ENCODE measurements at regions not wholly inside any gene's neighbourhood (a gene's known extent, or its start where the extent isn't known, plus 50 kb on each side); places are given as distances from the start of the nearest gene placed in this dataset.

DNA sequence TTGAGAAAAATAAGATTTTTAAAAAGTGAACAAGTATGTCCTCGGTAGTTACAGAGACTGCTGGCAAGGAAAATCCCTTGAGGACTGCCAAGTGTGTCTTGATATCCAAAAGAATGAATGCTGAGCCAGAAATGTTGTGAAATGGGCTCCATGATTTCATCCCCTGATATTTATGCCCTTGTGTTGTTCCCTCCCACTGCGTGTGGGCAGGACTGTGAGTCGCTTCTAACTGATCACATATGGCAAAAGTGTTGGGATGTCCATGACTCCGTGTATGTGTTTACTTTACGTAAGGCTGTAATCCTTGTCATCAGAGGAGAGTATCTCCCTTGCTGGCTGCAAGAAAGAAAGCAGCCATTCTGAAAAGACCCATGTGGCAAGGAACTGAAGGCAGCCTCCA, 285.1 kb downstream of the SS18 start:
- Histone ChIP-seq H3K36me3 (ENCODE audit: control insufficient read depth, insufficient read depth, low read length) (no peaks in the 10 kb centered on the region), H3K27me3 (ENCODE audit: control insufficient read depth, insufficient read depth, low read length) (no peaks in the 10 kb centered on the region), H3K4me3 (ENCODE audit: low read depth, low read length) (no peak overlapping the region)
- DNase-seq (ENCODE audit: low read depth): no peak
- TF ChIP-seq, protein P1, sequence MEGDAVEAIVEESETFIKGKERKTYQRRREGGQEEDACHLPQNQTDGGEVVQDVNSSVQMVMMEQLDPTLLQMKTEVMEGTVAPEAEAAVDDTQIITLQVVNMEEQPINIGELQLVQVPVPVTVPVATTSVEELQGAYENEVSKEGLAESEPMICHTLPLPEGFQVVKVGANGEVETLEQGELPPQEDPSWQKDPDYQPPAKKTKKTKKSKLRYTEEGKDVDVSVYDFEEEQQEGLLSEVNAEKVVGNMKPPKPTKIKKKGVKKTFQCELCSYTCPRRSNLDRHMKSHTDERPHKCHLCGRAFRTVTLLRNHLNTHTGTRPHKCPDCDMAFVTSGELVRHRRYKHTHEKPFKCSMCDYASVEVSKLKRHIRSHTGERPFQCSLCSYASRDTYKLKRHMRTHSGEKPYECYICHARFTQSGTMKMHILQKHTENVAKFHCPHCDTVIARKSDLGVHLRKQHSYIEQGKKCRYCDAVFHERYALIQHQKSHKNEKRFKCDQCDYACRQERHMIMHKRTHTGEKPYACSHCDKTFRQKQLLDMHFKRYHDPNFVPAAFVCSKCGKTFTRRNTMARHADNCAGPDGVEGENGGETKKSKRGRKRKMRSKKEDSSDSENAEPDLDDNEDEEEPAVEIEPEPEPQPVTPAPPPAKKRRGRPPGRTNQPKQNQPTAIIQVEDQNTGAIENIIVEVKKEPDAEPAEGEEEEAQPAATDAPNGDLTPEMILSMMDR (IDR thresholded peaks at IDR 0.05; ENCODE audit: insufficient read depth, low read length, poor library complexity, severe bottlenecking): no peak

DNA sequence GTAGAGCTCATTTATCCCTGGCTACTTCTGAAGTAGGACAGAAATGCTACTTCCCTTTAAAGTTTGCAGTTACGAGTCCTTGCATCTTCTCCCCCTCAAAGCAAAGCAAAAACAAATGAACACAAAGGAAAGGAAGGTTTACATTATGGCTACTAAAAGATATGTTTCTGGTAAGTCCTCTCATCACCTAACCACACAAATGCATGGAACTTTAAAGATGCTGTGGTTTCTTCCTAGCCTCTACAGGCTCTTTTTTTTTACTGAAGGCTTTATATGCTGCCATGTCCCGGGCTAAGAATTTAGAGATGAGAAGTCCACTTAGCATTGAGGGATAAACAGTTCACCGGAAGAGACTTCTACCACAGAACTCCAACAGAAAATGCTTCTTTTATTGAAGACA, 291.2 kb downstream of the SS18 start:
- H3K27me3 ChIP-seq (ENCODE audit: control insufficient read depth, insufficient read depth, low read length): no peaks in the 10 kb centered on the region
- no peaks in the 10 kb centered on the region for H3K36me3 ChIP-seq (ENCODE audit: control insufficient read depth, insufficient read depth, low read length)
- no peak for DNase-seq (ENCODE audit: low read depth)
- no peak overlapping the region for H3K4me3 ChIP-seq (ENCODE audit: low read depth, low read length)
- TF ChIP-seq, protein P1 (IDR thresholded peaks at IDR 0.05; ENCODE audit: insufficient read depth, low read length, poor library complexity, severe bottlenecking): no peak

DNA sequence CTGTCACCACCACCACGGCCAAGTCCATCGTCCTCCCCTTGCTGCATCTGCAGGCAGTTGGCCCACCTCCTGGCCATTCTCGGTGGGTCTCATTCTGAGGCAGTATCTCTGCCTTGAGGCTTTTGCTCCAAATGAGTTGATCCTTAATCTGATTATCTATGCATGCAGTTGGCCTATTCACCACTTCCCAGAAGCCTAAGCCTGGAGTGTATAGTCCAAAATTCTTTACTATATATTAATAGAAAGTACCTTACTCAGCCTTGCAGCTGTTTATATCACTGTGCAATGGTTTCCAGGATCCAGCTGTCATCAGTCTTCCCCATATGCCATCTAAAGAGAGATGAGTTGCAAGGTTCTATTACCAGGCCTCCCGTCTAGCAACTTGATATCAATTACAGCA, 292.4 kb downstream of the SS18 start:
- no peak for DNase-seq (ENCODE audit: low read depth)
- Histone ChIP-seq H3K4me3 (ENCODE audit: low read depth, low read length) (no peak overlapping the region), H3K27me3 (ENCODE audit: control insufficient read depth, insufficient read depth, low read length) (no peaks in the 10 kb centered on the region), H3K36me3 (ENCODE audit: control insufficient read depth, insufficient read depth, low read length) (no peaks in the 10 kb centered on the region)
- TF ChIP-seq, protein P1 (IDR thresholded peaks at IDR 0.05; ENCODE audit: insufficient read depth, low read length, poor library complexity, severe bottlenecking): no peak

DNA sequence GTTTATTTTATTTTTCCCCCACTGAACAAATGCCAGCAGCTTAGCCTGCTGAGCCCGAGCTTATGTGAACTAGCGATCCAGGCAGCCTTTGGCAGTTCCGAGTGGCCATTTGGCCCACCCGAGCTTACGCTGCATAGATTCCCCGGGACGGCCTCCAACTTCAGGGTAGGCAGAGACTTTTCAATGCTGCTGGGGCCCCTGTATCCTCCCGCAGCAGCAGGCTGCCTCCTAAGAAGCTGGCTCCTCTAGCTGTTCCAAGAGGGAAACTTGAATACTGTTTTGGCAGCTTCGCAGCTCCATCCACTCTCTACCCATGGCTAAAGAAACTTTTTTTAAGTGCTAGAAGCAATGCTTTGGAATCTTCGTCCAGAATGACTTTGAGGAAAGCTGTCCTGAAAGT, 295.2 kb downstream of the SS18 start:
- Histone ChIP-seq H3K36me3 (ENCODE audit: control insufficient read depth, insufficient read depth, low read length) (no peaks in the 10 kb centered on the region), H3K27me3 (ENCODE audit: control insufficient read depth, insufficient read depth, low read length) (no peaks in the 10 kb centered on the region), H3K4me3 (ENCODE audit: low read depth, low read length) (no peak overlapping the region)
- DNase-seq (ENCODE audit: low read depth): no peak
- TF ChIP-seq, protein P1 (IDR thresholded peaks at IDR 0.05; ENCODE audit: insufficient read depth, low read length, poor library complexity, severe bottlenecking): no peak

DNA sequence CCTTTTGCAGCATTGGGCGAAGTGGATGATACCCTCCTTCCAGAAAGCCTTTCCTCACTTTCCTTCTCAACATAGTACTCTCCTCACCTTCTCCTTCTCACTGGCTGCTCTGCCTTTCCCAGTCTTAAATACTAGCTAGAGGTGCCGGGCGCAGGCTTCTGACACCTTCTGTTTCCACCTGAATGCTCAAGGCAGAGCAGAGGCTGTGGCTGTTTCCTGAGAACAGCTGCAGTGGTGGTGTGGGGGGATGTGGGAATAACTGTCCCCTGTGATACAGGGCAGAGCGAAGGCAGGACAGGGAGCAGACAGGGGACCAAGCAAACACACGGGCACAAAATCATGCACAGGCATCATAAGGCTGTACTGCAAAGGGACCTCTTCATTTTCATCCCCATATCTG, 303.1 kb downstream of the SS18 start:
- DNase-seq (ENCODE audit: low read depth): no peak
- H3K4me3 ChIP-seq (ENCODE audit: low read depth, low read length): no peak overlapping the region
- TF ChIP-seq, protein P1 (IDR thresholded peaks at IDR 0.05; ENCODE audit: insufficient read depth, low read length, poor library complexity, severe bottlenecking): no peak
- no peaks in the 10 kb centered on the region for H3K36me3 ChIP-seq (ENCODE audit: control insufficient read depth, insufficient read depth, low read length)
- H3K27me3 ChIP-seq (ENCODE audit: control insufficient read depth, insufficient read depth, low read length): no peaks in the 10 kb centered on the region

DNA sequence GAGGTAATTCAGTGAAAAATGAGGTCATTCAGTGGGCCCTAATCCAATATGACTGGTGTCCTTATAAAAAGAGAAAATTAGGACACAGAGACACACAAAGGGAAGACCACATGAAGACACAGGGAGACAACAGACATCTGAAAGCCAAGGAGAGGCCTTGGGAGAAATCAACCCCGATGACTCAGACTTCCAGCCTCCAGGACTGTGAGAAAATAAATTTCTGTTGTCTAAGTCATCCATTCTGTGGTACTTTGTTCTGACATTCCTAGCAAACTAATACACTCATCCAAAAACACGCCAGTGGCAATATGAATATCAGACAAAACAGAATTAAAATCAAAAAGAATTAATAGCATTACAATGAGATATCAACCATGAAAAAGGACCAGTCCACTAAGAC, 303.7 kb downstream of the SS18 start:
- Histone ChIP-seq H3K27me3 (ENCODE audit: control insufficient read depth, insufficient read depth, low read length) (no peaks in the 10 kb centered on the region), H3K36me3 (ENCODE audit: control insufficient read depth, insufficient read depth, low read length) (no peaks in the 10 kb centered on the region), H3K4me3 (ENCODE audit: low read depth, low read length) (no peak overlapping the region)
- DNase-seq (ENCODE audit: low read depth): peak; percentile 61
- TF ChIP-seq, protein P1 (IDR thresholded peaks at IDR 0.05; ENCODE audit: insufficient read depth, low read length, poor library complexity, severe bottlenecking): no peak
